ENCODE measurements at regions not wholly inside any gene's neighbourhood (a gene's known extent, or its start where the extent isn't known, plus 50 kb on each side); places are given as distances from the start of the nearest gene placed in this dataset.

GRCh38 chr21:31497914-31498313 lies 153.9 kb upstream of the TIAM1 start:
- no peak for TF ChIP-seq CTCF (IDR thresholded peaks at IDR 0.05; ENCODE audit: insufficient read depth in 1 of 2, low read depth in 1 of 2, low read length in 1 of 2, severe bottlenecking in 1 of 2, unreplicated experiment in 1 of 2)
- Histone ChIP-seq H3K4me3 (ENCODE audit: low read depth, low read length) (no peak overlapping the region), H3K27me3 (replicated peaks; ENCODE audit: control insufficient read depth, insufficient read depth, low read length) (no peaks in the 10 kb centered on the region), H3K4me1 (peaks cover 28% of the 10 kb centered on the region), H3K36me3 (ENCODE audit: control insufficient read depth, insufficient read depth, low read length) (no peaks in the 10 kb centered on the region), H3K9me3 (no peaks in the 10 kb centered on the region; the same call in 1 of the 2 replicates)
- intact Hi-C loops (cut with micrococcal nuclease; ENCODE audit: unreplicated experiment), result no loop called here
- Mint-ChIP-seq H3K27ac (ENCODE audit: unreplicated experiment) (no peak overlapping the region), H3K27me3 (ENCODE audit: insufficient read depth, unreplicated experiment) (no peaks in the 10 kb centered on the region), H3K4me3 (ENCODE audit: unreplicated experiment) (no peak overlapping the region), H3K9me3 (ENCODE audit: unreplicated experiment) (no peaks in the 10 kb centered on the region), H3K4me1 (ENCODE audit: low read depth, unreplicated experiment) (peaks cover 7% of the 10 kb centered on the region), H3K36me3 (ENCODE audit: insufficient read depth, unreplicated experiment) (no peaks in the 10 kb centered on the region)
- ChIA-PET POLR2A (interaction anchor here (1.4 kb wide), 1 partner anchor 61 kb away, joined by 3 read pairs; no protein-coding TSS in a partner anchor), CTCF (interaction anchor here (1.3 kb wide), 1 partner anchor 83 kb away, joined by 7 read pairs; no protein-coding TSS in a partner anchor)
- no TSS peak for BruUV-seq (replicated peaks)
- DNase-seq, result no peak

- intact Hi-C loops (cut with micrococcal nuclease; ENCODE audit: unreplicated experiment), result no loop called here
- no peaks in the 10 kb centered on the region for H3K36me3 Mint-ChIP-seq (ENCODE audit: insufficient read depth, unreplicated experiment)
- POLR2A ChIA-PET, result no interaction called here
- no TSS peak for BruUV-seq (replicated peaks)
- H3K27ac Mint-ChIP-seq (ENCODE audit: unreplicated experiment), result no peak overlapping the region
- no peaks in the 10 kb centered on the region for H3K4me1 ChIP-seq
- H3K4me3 Mint-ChIP-seq (ENCODE audit: unreplicated experiment), result no peak overlapping the region
- CTCF ChIA-PET, result interaction anchor here (1.0 kb wide), 1 partner anchor 66 kb away, joined by 4 read pairs; no protein-coding TSS in a partner anchor
- H3K27me3 ChIP-seq (replicated peaks; ENCODE audit: control insufficient read depth, insufficient read depth, low read length), result no peaks in the 10 kb centered on the region
- H3K36me3 ChIP-seq (ENCODE audit: control insufficient read depth, insufficient read depth, low read length), result no peaks in the 10 kb centered on the region
- H3K4me1 Mint-ChIP-seq (ENCODE audit: low read depth, unreplicated experiment), result peaks cover 6% of the 10 kb centered on the region
- no peaks in the 10 kb centered on the region for H3K9me3 Mint-ChIP-seq (ENCODE audit: unreplicated experiment)
- no peak for DNase-seq
- H3K4me3 ChIP-seq (ENCODE audit: low read depth, low read length), result no peak overlapping the region
- no peak for TF ChIP-seq CTCF (IDR thresholded peaks at IDR 0.05; ENCODE audit: insufficient read depth in 1 of 2, low read depth in 1 of 2, low read length in 1 of 2, severe bottlenecking in 1 of 2, unreplicated experiment in 1 of 2)
- H3K9me3 ChIP-seq, result no peaks in the 10 kb centered on the region
- no peaks in the 10 kb centered on the region for H3K27me3 Mint-ChIP-seq (ENCODE audit: insufficient read depth, unreplicated experiment)
Measured at GRCh38 chr21:31493350-31493880, 149.4 kb upstream of the TIAM1 start.

GRCh38 chr21:31491617-31492016 lies 147.6 kb upstream of the TIAM1 start:
- Mint-ChIP-seq H3K4me3 (ENCODE audit: unreplicated experiment) (no peak overlapping the region), H3K36me3 (ENCODE audit: insufficient read depth, unreplicated experiment) (no peaks in the 10 kb centered on the region), H3K9me3 (ENCODE audit: unreplicated experiment) (no peaks in the 10 kb centered on the region), H3K27me3 (ENCODE audit: insufficient read depth, unreplicated experiment) (no peaks in the 10 kb centered on the region), H3K4me1 (ENCODE audit: low read depth, unreplicated experiment) (peaks cover 6% of the 10 kb centered on the region), H3K27ac (ENCODE audit: unreplicated experiment) (no peak overlapping the region)
- ChIA-PET CTCF (no interaction called here), POLR2A (no interaction called here)
- no peaks in the 10 kb centered on the region for H3K36me3 ChIP-seq (ENCODE audit: control insufficient read depth, insufficient read depth, low read length)
- H3K9me3 ChIP-seq, result no peaks in the 10 kb centered on the region
- intact Hi-C loops (cut with micrococcal nuclease; ENCODE audit: unreplicated experiment), result no loop called here
- H3K27me3 ChIP-seq (replicated peaks; ENCODE audit: control insufficient read depth, insufficient read depth, low read length), result no peaks in the 10 kb centered on the region
- TF ChIP-seq CTCF (IDR thresholded peaks at IDR 0.05; ENCODE audit: insufficient read depth in 1 of 2, low read depth in 1 of 2, low read length in 1 of 2, severe bottlenecking in 1 of 2, unreplicated experiment in 1 of 2), result no peak
- BruUV-seq (replicated peaks), result no TSS peak
- no peaks in the 10 kb centered on the region for H3K4me1 ChIP-seq
- no peak for DNase-seq
- no peak overlapping the region for H3K4me3 ChIP-seq (ENCODE audit: low read depth, low read length)

All from Caco-2 (cell line).